Fibroblast of mammary gland (primary cell): ENCODE measurements at regions not wholly inside any gene's neighbourhood (a gene's known extent, or its start where the extent isn't known, plus 50 kb on each side); places are given as distances from the start of the nearest gene placed in this dataset.

Source experiments
- DNase-seq: peaks from one replicate; pipeline ENCODE4 v3.0.0-alpha.2; 2010; ENCODE audit warnings: low read depth
- H3K4me3 ChIP-seq: 2 replicates; pipeline ENCODE4 v1.5.1; 2011; ENCODE audit warnings: low read depth, mild to moderate bottlenecking, low read length, moderate library complexity; ENCODE audit not compliant: control insufficient read depth
- CTCF ChIP-seq: conservative IDR thresholded peaks from 2 replicates; pipeline ENCODE4 v1.5.1; 2011; ENCODE audit warnings: low read depth, low read length, inconsistent platforms; ENCODE audit not compliant: control insufficient read depth, insufficient read depth

- DNase-seq: no peak
- TF ChIP-seq CTCF: no peak
- no peak overlapping the region for H3K4me3 ChIP-seq
These were observed 99.6 kb upstream of the FOXG1 start for GRCh38 chr14:28666961-28667360.

GRCh38 chr14:28671425-28671824 lies 95.2 kb upstream of the FOXG1 start:
- peak; percentile 85 for DNase-seq
- TF ChIP-seq CTCF: no peak
- no peak overlapping the region for H3K4me3 ChIP-seq

DNA sequence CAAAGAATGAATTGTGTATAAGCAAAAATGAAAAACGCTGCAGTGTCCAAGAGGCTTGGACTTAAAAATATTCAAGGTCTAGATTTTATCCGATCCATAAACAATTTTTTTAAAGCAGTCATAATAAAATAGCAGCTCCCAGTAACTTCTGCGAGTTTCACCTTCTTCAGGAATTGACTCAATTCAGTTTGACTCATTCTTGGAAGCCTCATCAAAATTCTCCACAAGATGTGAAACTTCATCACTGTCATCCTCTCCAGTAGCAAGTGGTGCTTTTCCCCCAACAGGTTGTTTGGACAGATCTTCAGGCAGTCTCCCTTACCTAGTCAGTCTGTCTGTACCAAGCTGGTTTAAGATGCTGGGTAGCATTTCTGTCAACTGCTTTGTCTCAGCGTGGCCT lies 93.5 kb upstream of the FOXG1 start:
- no peak for TF ChIP-seq CTCF
- peak; percentile 58 for DNase-seq
- no peak overlapping the region for H3K4me3 ChIP-seq

DNA sequence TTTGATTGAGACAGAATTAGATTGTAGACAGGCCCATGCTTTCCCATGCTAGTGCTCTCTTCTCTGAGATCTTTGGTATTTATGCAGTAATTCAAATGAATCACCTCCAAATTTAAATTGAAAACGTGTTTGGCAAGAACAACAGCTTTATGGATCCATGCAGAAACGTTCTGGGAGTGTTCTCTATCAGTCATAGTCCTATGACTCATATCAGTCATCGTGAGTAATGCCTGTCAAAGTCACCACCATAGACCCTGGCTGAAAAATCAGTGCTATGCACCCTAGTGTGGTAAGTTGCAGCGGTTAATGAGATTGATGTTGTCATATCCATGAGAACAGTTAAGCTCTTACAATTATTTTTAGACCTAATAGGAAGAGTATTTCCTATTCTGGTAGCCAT lies 90.1 kb upstream of the FOXG1 start:
- H3K4me3 ChIP-seq: no peak overlapping the region
- no peak for TF ChIP-seq CTCF
- peak; percentile 98 for DNase-seq

- H3K4me3 ChIP-seq: no peak overlapping the region
- no peak for TF ChIP-seq CTCF
- DNase-seq: no peak
These were observed 89.2 kb upstream of the FOXG1 start for GRCh38 chr14:28677381-28677780.

GRCh38 chr14:28678887-28679286 lies 87.7 kb upstream of the FOXG1 start:
- TF ChIP-seq CTCF: no peak

GRCh38 chr14:28681681-28682080 lies 84.9 kb upstream of the FOXG1 start:
- no peak for DNase-seq

More at GRCh38 chr14:28678887-28679286, 87.7 kb upstream of the FOXG1 start:
- no peak overlapping the region for H3K4me3 ChIP-seq
- no peak for DNase-seq

More at GRCh38 chr14:28681681-28682080, 84.9 kb upstream of the FOXG1 start:
- no peak for TF ChIP-seq CTCF
- H3K4me3 ChIP-seq: no peak overlapping the region
